IMR-90 (cell line): ENCODE measurements at regions not wholly inside any gene's neighbourhood (a gene's known extent, or its start where the extent isn't known, plus 50 kb on each side); places are given as distances from the start of the nearest gene placed in this dataset.

Source experiments
- ATAC-seq: fragments of 200-7000 bp; cut with Tn5 transposase; 2 replicates; pipeline ENCODE4 v1.9.1; 2020; ENCODE audit warnings: low read depth, mild to moderate bottlenecking, moderate library complexity
- BruUV-seq: library from RNA; stranded (reverse); fragments of 400-500 nt; replicated peaks from 2 replicates; lab custom pipeline; 2021; lab: Mats Ljungman, UMichigan
- CTCF ChIA-PET: fragments of 300-600 bp; formaldehyde crosslinking; extraction: SDS; loops from one replicate; lab custom pipeline; 2021; ENCODE audit warnings: antibody characterized with exemption; lab: Yijun Ruan, JAX
- POLR2A ChIA-PET: fragments of 300-600 bp; sonication (Branson Sonifier 250); formaldehyde crosslinking; loops from one replicate; lab custom pipeline; 2022; ENCODE audit warnings: antibody characterized with exemption; ENCODE audit not compliant: unreplicated experiment; lab: Charles Lee
- DNase-seq: peaks from one replicate; pipeline ENCODE4 v3.0.0; 2013
- H2AFZ ChIP-seq: replicated peaks from 2 replicates; pipeline ENCODE3; 2013; ENCODE audit warnings: low read length, mild to moderate bottlenecking; ENCODE audit not compliant: poor library complexity
- H2AK5ac ChIP-seq: 2 replicates; pipeline ENCODE4 v1.6.1; 2013; ENCODE audit warnings: low read depth, low read length, inconsistent platforms
- H2AK9ac ChIP-seq: replicated peaks from 2 replicates; pipeline ENCODE3; 2013; ENCODE audit warnings: mild to moderate bottlenecking, low read depth, low read length, moderate library complexity; ENCODE audit not compliant: poor library complexity
- H2BK120ac ChIP-seq: 2 replicates; pipeline ENCODE4 v1.6.1; 2013; ENCODE audit warnings: low read depth, low read length, inconsistent platforms
- H2BK15ac ChIP-seq: 3 replicates; pipeline ENCODE4 v1.6.1; 2013; ENCODE audit warnings: low read depth, low read length, inconsistent platforms
- H2BK20ac ChIP-seq: 2 replicates; pipeline ENCODE4 v1.6.1; 2013; ENCODE audit warnings: low read depth, mild to moderate bottlenecking, inconsistent platforms, low read length, moderate library complexity
- H2BK5ac ChIP-seq: 2 replicates; pipeline ENCODE4 v1.6.1; 2013; ENCODE audit warnings: mild to moderate bottlenecking, low read depth, low read length, inconsistent platforms; ENCODE audit not compliant: poor library complexity, severe bottlenecking
- H3K14ac ChIP-seq: replicated peaks from 2 replicates; pipeline ENCODE4 v1.6.1; 2013; ENCODE audit warnings: low read depth, low read length, inconsistent platforms
- H3K18ac ChIP-seq: 2 replicates; pipeline ENCODE4 v1.6.1; 2013; ENCODE audit warnings: low read depth, low read length, control low read depth
- H3K23ac ChIP-seq: 2 replicates; pipeline ENCODE4 v1.6.1; 2013; ENCODE audit warnings: low read depth, low read length, inconsistent platforms
- H3K27ac ChIP-seq: 2 replicates; pipeline ENCODE4 v1.5.1; 2013; ENCODE audit warnings: mild to moderate bottlenecking, control low read depth, low read length; ENCODE audit not compliant: insufficient read depth
- H3K27me3 ChIP-seq: 2 replicates; pipeline ENCODE4 v1.6.1; 2013; ENCODE audit warnings: low read length; ENCODE audit not compliant: control insufficient read depth, insufficient read depth
- H3K36me3 ChIP-seq: 2 replicates; pipeline ENCODE4 v1.6.1; 2013; ENCODE audit warnings: low read length, mixed read lengths; ENCODE audit not compliant: control insufficient read depth, insufficient read depth
- H3K4ac ChIP-seq: 2 replicates; pipeline ENCODE4 v1.6.1; 2013; ENCODE audit warnings: low read depth, low read length, inconsistent platforms
- H3K4me1 ChIP-seq: 2 replicates; pipeline ENCODE4 v1.6.1; 2013; ENCODE audit warnings: low read length, mixed read lengths; ENCODE audit not compliant: control insufficient read depth, insufficient read depth
- H3K4me2 ChIP-seq: 2 replicates; pipeline ENCODE4 v1.6.1; 2013; ENCODE audit warnings: low read depth, mild to moderate bottlenecking, control low read depth, low read length, moderate library complexity
- H3K4me3 ChIP-seq: 2 replicates; pipeline ENCODE4 v1.5.1; 2013; ENCODE audit warnings: low read depth, mild to moderate bottlenecking, control low read depth, low read length, moderate library complexity; ENCODE audit not compliant: insufficient read depth
- H3K56ac ChIP-seq: 2 replicates; pipeline ENCODE4 v1.6.1; 2013; ENCODE audit warnings: low read length, inconsistent platforms; ENCODE audit not compliant: insufficient read depth; ENCODE audit errors: extremely low read depth
- H3K79me1 ChIP-seq, 2 experiments: 2 replicates each; pipeline ENCODE4 v1.6.1; 2013; ENCODE audit warnings: low read length in 2 of 2, inconsistent platforms in 1 of 2, low read depth in 1 of 2
- H3K9ac ChIP-seq: 2 replicates; pipeline ENCODE4 v1.6.1; 2013; ENCODE audit warnings: low read depth, low read length, control low read depth
- H3K9me1 ChIP-seq: 2 replicates; pipeline ENCODE4 v1.6.1; 2013; ENCODE audit warnings: low read length, inconsistent platforms; ENCODE audit not compliant: insufficient read depth
- H3K9me3 ChIP-seq: 2 replicates; pipeline ENCODE4 v1.6.1; 2013; ENCODE audit warnings: low read length; ENCODE audit not compliant: control insufficient read depth, insufficient read depth
- H4K20me1 ChIP-seq: 2 replicates; pipeline ENCODE4 v1.6.1; 2013; ENCODE audit warnings: low read length, inconsistent platforms; ENCODE audit not compliant: insufficient read depth
- H4K5ac ChIP-seq: 2 replicates; pipeline ENCODE4 v1.6.1; 2013; ENCODE audit warnings: mild to moderate bottlenecking, low read depth, low read length, control low read depth
- H4K8ac ChIP-seq, 2 experiments: 2 replicates each; pipeline ENCODE4 v1.6.1; 2013; ENCODE audit warnings: low read depth in 2 of 2, low read length in 2 of 2, control low read depth in 1 of 2, inconsistent platforms in 1 of 2
- H4K91ac ChIP-seq: 2 replicates; pipeline ENCODE4 v1.6.1; 2013; ENCODE audit warnings: low read depth, low read length, inconsistent platforms; ENCODE audit not compliant: insufficient read depth
- BHLHE40 ChIP-seq: fragments of 150-350 bp; IDR thresholded peaks from 2 replicates; pipeline ENCODE4 v1.6.1; 2016; ENCODE audit warnings: mild to moderate bottlenecking, low read depth, low read length
- CHD1 ChIP-seq: IDR thresholded peaks from 2 replicates; pipeline ENCODE4 v1.6.1; 2012; ENCODE audit warnings: low read depth, low read length, improper control_type of control experiment
- FOS ChIP-seq: fragments of 150-350 bp; IDR thresholded peaks from 2 replicates; pipeline ENCODE4 v1.6.1; 2016; ENCODE audit warnings: low read depth, low read length
- MAFK ChIP-seq: IDR thresholded peaks from 2 replicates; pipeline ENCODE4 v1.6.1; 2012; ENCODE audit warnings: low read depth, low read length, improper control_type of control experiment
- POLR2A ChIP-seq: IDR thresholded peaks from 2 replicates; pipeline ENCODE4 v1.6.1; 2012; ENCODE audit warnings: mild to moderate bottlenecking, low read depth, low read length
- RAD21 ChIP-seq: IDR thresholded peaks from 2 replicates; pipeline ENCODE4 v1.6.1; 2012; ENCODE audit warnings: low read length, improper control_type of control experiment
- RCOR1 ChIP-seq: IDR thresholded peaks from 2 replicates; pipeline ENCODE4 v1.6.1; 2012; ENCODE audit warnings: mild to moderate bottlenecking, low read length, improper control_type of control experiment; ENCODE audit not compliant: insufficient replicate concordance
- RFX5 ChIP-seq: IDR thresholded peaks from 2 replicates; pipeline ENCODE4 v1.8.0; 2012; ENCODE audit warnings: low read depth, mild to moderate bottlenecking, low read length, moderate library complexity
- WGBS, 2 experiments: methylation state at CpG; one replicate each; pipeline versions ENCODE4 v1.1.5 to v1.1.7; 2013; ENCODE audit warnings: missing lambda C conversion rate in 2 of 2; ENCODE audit not compliant: insufficient read length in 1 of 2; ENCODE audit errors: extremely low coverage in 2 of 2; 5-methylcytosine and 5-hydroxymethylcytosine counted together
- dilution Hi-C: fragments of 300-500 bp; cut with HindIII; formaldehyde crosslinking; loops from one replicate; pipeline ENCODE4 v1.14.3; 2018; ENCODE audit warnings: low sequenced_read_pairs; ENCODE audit not compliant: unreplicated experiment
- in situ Hi-C: fragments of 300-500 bp; cut with MboI; formaldehyde crosslinking; loops from 3 replicates; pipeline ENCODE4 v1.14.3; 2019; ENCODE audit warnings: low sequenced_read_pairs, inconsistent platforms, mixed read lengths
- intact Hi-C: fragments of 100-400 bp; cut with micrococcal nuclease; formaldehyde crosslinking; loops from 2 replicates; pipeline ENCODE4 v1.10.0; 2022
- TF ChIP-seq, protein P1 (sequence below): conservative IDR thresholded peaks from 2 replicates; pipeline ENCODE4 v1.5.1; 2012; ENCODE audit warnings: mild to moderate bottlenecking, low read depth, low read length, improper control_type of control experiment
- TF ChIP-seq, protein P2 (sequence below): fragments of 150-350 bp; IDR thresholded peaks from 2 replicates; pipeline ENCODE4 v1.6.1; 2017; ENCODE audit warnings: mild to moderate bottlenecking, antibody characterized with exemption, low read length, low read depth

DNA sequence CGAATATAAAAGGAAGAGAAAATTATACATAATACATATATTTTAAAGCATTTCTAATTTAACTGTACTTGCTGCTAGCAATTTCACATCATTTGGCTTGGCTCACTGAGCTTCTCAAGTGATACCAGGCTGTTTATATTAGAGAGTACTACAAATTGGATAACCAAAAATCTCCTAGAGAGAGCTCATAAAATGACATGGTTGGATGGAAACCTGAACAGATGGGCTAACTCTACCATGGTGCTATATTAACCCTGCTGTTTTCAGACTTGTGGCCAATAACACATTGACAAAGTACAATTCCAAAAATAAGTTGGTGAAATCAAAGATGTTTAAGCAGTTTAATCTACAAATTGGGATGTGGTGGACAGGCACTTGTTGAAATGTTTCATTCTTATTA is 364.4 kb upstream of the GCFC2 start:
- no peaks in the 10 kb centered on the region for H3K9me1 ChIP-seq
- no peak overlapping the region for H3K4me2 ChIP-seq
- H2AK5ac ChIP-seq, result no peak overlapping the region
- H2AFZ ChIP-seq, result no peak overlapping the region
- CTCF ChIA-PET, result no interaction called here
- no peaks in the 10 kb centered on the region for H3K27me3 ChIP-seq
- no peak overlapping the region for H4K5ac ChIP-seq
- no peak overlapping the region for H3K4ac ChIP-seq
- no peak overlapping the region for H3K18ac ChIP-seq
- POLR2A ChIA-PET, result no interaction called here
- H2BK20ac ChIP-seq, result no peak overlapping the region
- no peaks in the 10 kb centered on the region for H3K79me1 ChIP-seq
- no peak overlapping the region for H2BK120ac ChIP-seq
- ATAC-seq, result no peak
- DNase-seq, result no peak
- no peaks in the 10 kb centered on the region for H3K36me3 ChIP-seq
- no peak overlapping the region for H4K8ac ChIP-seq
- no peak overlapping the region for H3K23ac ChIP-seq
- no TSS peak for BruUV-seq
- H3K14ac ChIP-seq, result no peak overlapping the region
- H3K4me1 ChIP-seq, result no peaks in the 10 kb centered on the region
- intact Hi-C loops, result no loop called here
- H2BK5ac ChIP-seq, result no peak overlapping the region
- no peak overlapping the region for H3K56ac ChIP-seq
- no peak overlapping the region for H3K27ac ChIP-seq
- no peak overlapping the region for H2BK15ac ChIP-seq
- TF ChIP-seq RAD21 (no peak), RCOR1 (no peak), MAFK (no peak), FOS (no peak), POLR2A (no peak), BHLHE40 (no peak), CHD1 (no peak), RFX5 (no peak)
- TF ChIP-seq, protein P1, sequence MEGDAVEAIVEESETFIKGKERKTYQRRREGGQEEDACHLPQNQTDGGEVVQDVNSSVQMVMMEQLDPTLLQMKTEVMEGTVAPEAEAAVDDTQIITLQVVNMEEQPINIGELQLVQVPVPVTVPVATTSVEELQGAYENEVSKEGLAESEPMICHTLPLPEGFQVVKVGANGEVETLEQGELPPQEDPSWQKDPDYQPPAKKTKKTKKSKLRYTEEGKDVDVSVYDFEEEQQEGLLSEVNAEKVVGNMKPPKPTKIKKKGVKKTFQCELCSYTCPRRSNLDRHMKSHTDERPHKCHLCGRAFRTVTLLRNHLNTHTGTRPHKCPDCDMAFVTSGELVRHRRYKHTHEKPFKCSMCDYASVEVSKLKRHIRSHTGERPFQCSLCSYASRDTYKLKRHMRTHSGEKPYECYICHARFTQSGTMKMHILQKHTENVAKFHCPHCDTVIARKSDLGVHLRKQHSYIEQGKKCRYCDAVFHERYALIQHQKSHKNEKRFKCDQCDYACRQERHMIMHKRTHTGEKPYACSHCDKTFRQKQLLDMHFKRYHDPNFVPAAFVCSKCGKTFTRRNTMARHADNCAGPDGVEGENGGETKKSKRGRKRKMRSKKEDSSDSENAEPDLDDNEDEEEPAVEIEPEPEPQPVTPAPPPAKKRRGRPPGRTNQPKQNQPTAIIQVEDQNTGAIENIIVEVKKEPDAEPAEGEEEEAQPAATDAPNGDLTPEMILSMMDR, result no peak
- TF ChIP-seq, protein P2, sequence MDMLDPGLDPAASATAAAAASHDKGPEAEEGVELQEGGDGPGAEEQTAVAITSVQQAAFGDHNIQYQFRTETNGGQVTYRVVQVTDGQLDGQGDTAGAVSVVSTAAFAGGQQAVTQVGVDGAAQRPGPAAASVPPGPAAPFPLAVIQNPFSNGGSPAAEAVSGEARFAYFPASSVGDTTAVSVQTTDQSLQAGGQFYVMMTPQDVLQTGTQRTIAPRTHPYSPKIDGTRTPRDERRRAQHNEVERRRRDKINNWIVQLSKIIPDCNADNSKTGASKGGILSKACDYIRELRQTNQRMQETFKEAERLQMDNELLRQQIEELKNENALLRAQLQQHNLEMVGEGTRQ, result no peak
- H3K4me3 ChIP-seq, result no peak overlapping the region
- H4K20me1 ChIP-seq, result no peaks in the 10 kb centered on the region
- in situ Hi-C loops, result no loop called here
- H2AK9ac ChIP-seq, result no peak overlapping the region
- dilution Hi-C loops, result no loop called here
- no peaks in the 10 kb centered on the region for H3K9me3 ChIP-seq
- no CpG with 5 or more reads among the region's 1 CpG for WGBS, 2 experiments
- no peak overlapping the region for H4K91ac ChIP-seq
- no peak overlapping the region for H3K9ac ChIP-seq
